ENCODE measurements at regions not wholly inside any gene's neighbourhood (a gene's known extent, or its start where the extent isn't known, plus 50 kb on each side); places are given as distances from the start of the nearest gene placed in this dataset.

DNA sequence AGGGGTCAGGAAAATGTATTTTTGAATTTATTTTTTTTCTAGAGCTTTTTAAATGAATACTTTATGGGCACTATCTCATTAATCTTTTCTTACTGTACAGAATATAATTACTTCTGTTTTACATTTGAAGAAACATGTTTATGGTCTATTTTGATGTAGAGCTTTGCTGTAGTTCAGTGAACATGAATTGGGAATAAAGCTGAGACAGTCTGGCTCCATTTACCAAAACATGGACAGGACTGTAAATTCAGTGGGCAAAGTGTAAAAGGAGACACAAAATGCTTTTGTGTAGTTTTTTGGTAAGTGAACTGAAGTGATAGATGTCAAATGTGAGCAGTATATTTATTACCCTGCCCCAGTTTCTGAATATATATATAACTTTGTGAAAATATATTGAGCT is 1298.8 kb upstream of the NXPH2 start (continued):
- TF ChIP-seq, protein P1, sequence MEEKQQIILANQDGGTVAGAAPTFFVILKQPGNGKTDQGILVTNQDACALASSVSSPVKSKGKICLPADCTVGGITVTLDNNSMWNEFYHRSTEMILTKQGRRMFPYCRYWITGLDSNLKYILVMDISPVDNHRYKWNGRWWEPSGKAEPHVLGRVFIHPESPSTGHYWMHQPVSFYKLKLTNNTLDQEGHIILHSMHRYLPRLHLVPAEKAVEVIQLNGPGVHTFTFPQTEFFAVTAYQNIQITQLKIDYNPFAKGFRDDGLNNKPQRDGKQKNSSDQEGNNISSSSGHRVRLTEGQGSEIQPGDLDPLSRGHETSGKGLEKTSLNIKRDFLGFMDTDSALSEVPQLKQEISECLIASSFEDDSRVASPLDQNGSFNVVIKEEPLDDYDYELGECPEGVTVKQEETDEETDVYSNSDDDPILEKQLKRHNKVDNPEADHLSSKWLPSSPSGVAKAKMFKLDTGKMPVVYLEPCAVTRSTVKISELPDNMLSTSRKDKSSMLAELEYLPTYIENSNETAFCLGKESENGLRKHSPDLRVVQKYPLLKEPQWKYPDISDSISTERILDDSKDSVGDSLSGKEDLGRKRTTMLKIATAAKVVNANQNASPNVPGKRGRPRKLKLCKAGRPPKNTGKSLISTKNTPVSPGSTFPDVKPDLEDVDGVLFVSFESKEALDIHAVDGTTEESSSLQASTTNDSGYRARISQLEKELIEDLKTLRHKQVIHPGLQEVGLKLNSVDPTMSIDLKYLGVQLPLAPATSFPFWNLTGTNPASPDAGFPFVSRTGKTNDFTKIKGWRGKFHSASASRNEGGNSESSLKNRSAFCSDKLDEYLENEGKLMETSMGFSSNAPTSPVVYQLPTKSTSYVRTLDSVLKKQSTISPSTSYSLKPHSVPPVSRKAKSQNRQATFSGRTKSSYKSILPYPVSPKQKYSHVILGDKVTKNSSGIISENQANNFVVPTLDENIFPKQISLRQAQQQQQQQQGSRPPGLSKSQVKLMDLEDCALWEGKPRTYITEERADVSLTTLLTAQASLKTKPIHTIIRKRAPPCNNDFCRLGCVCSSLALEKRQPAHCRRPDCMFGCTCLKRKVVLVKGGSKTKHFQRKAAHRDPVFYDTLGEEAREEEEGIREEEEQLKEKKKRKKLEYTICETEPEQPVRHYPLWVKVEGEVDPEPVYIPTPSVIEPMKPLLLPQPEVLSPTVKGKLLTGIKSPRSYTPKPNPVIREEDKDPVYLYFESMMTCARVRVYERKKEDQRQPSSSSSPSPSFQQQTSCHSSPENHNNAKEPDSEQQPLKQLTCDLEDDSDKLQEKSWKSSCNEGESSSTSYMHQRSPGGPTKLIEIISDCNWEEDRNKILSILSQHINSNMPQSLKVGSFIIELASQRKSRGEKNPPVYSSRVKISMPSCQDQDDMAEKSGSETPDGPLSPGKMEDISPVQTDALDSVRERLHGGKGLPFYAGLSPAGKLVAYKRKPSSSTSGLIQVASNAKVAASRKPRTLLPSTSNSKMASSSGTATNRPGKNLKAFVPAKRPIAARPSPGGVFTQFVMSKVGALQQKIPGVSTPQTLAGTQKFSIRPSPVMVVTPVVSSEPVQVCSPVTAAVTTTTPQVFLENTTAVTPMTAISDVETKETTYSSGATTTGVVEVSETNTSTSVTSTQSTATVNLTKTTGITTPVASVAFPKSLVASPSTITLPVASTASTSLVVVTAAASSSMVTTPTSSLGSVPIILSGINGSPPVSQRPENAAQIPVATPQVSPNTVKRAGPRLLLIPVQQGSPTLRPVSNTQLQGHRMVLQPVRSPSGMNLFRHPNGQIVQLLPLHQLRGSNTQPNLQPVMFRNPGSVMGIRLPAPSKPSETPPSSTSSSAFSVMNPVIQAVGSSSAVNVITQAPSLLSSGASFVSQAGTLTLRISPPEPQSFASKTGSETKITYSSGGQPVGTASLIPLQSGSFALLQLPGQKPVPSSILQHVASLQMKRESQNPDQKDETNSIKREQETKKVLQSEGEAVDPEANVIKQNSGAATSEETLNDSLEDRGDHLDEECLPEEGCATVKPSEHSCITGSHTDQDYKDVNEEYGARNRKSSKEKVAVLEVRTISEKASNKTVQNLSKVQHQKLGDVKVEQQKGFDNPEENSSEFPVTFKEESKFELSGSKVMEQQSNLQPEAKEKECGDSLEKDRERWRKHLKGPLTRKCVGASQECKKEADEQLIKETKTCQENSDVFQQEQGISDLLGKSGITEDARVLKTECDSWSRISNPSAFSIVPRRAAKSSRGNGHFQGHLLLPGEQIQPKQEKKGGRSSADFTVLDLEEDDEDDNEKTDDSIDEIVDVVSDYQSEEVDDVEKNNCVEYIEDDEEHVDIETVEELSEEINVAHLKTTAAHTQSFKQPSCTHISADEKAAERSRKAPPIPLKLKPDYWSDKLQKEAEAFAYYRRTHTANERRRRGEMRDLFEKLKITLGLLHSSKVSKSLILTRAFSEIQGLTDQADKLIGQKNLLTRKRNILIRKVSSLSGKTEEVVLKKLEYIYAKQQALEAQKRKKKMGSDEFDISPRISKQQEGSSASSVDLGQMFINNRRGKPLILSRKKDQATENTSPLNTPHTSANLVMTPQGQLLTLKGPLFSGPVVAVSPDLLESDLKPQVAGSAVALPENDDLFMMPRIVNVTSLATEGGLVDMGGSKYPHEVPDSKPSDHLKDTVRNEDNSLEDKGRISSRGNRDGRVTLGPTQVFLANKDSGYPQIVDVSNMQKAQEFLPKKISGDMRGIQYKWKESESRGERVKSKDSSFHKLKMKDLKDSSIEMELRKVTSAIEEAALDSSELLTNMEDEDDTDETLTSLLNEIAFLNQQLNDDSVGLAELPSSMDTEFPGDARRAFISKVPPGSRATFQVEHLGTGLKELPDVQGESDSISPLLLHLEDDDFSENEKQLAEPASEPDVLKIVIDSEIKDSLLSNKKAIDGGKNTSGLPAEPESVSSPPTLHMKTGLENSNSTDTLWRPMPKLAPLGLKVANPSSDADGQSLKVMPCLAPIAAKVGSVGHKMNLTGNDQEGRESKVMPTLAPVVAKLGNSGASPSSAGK (IDR thresholded peaks at IDR 0.05): no peak
